H1 (cell line): ENCODE measurements at regions not wholly inside any gene's neighbourhood (a gene's known extent, or its start where the extent isn't known, plus 50 kb on each side); places are given as distances from the start of the nearest gene placed in this dataset.

Experiments used
- CTCF ChIA-PET: fragments of 300-600 bp; sonication (Branson Sonifier 250); formaldehyde crosslinking; loops from one replicate; lab custom pipeline; 2021; ENCODE audit not compliant: partially characterized antibody; lab: Charles Lee
- POLR2A ChIA-PET: fragments of 300-600 bp; sonication (Branson Sonifier 250); formaldehyde crosslinking; loops from one replicate; lab custom pipeline; 2021; ENCODE audit warnings: inconsistent platforms; ENCODE audit not compliant: partially characterized antibody; lab: Charles Lee
- DNase-seq, 2 experiments: peaks; one replicate each; pipeline versions ENCODE4 v3.0.0 to v3.0.0-alpha.2; 2010 to 2022; ENCODE audit warnings: low spot score in 2 of 2, low read depth in 1 of 2, mixed read lengths in 1 of 2
- FAIRE-seq: peaks from 2 replicates; lab custom pipeline; 2011; peaks lifted over from hg19 to GRCh38; lab: Jason Lieb, UNC
- H2AFZ ChIP-seq: 2 replicates; pipeline ENCODE4 v1.8.1; 2012; ENCODE audit warnings: low read length, inconsistent platforms
- H2AK5ac ChIP-seq: 2 replicates; pipeline ENCODE4 v1.6.1; 2013; ENCODE audit warnings: low read depth, low read length
- H2BK120ac ChIP-seq: replicated peaks from 2 replicates; pipeline ENCODE3; 2013; ENCODE audit warnings: low read depth, low read length, inconsistent platforms
- H2BK12ac ChIP-seq: 2 replicates; pipeline ENCODE4 v1.6.1; 2013; ENCODE audit warnings: low read depth, low read length
- H2BK15ac ChIP-seq: 2 replicates; pipeline ENCODE4 v1.6.1; 2013; ENCODE audit warnings: low read length
- H2BK20ac ChIP-seq: 2 replicates; pipeline ENCODE4 v1.6.1; 2013; ENCODE audit warnings: low read length
- H2BK5ac ChIP-seq: 2 replicates; pipeline ENCODE4 v1.6.1; 2013; ENCODE audit warnings: low read depth, low read length
- H3K14ac ChIP-seq: 2 replicates; pipeline ENCODE4 v1.6.1; 2013; ENCODE audit warnings: inconsistent platforms; ENCODE audit not compliant: insufficient read length
- H3K18ac ChIP-seq: 2 replicates; pipeline ENCODE4 v1.6.1; 2013; ENCODE audit warnings: low read length; ENCODE audit errors: extremely low read depth
- H3K23ac ChIP-seq: 2 replicates; pipeline ENCODE4 v1.6.1; 2013; ENCODE audit warnings: inconsistent platforms; ENCODE audit not compliant: insufficient read length
- H3K23me2 ChIP-seq: 2 replicates; pipeline ENCODE4 v1.6.1; 2013; ENCODE audit warnings: low read depth, low read length
- H3K27ac ChIP-seq: 2 replicates; pipeline ENCODE4 v1.6.1; 2011; ENCODE audit warnings: low read depth, low read length, inconsistent platforms
- H3K27me3 ChIP-seq, 4 experiments: replicated peaks in 1 of 4; 1 replicate in 1 of 4; 2 replicates in 3 of 4; pipeline versions ENCODE4 v1.6.1 to v1.8.1; 2011 to 2013; ENCODE audit warnings: low read length in 3 of 4, mild to moderate bottlenecking in 3 of 4, inconsistent platforms in 2 of 4, mixed read lengths in 2 of 4, moderate library complexity in 1 of 4; ENCODE audit not compliant: control insufficient read depth in 3 of 4, insufficient read depth in 3 of 4; ENCODE audit errors: extremely low read depth in 1 of 4
- H3K36me3 ChIP-seq, 4 experiments: 2 replicates each; pipeline versions ENCODE4 v1.6.1 to v1.8.1; 2011 to 2013; ENCODE audit warnings: mild to moderate bottlenecking in 4 of 4, low read length in 3 of 4, moderate library complexity in 2 of 4, control low read depth in 1 of 4, inconsistent platforms in 1 of 4; ENCODE audit not compliant: insufficient read depth in 4 of 4, control insufficient read depth in 2 of 4
- H3K4ac ChIP-seq: replicated peaks from 2 replicates; pipeline ENCODE3; 2013; ENCODE audit warnings: low read length, low read depth, mixed read lengths, inconsistent platforms; ENCODE audit not compliant: insufficient read length
- H3K4me1 ChIP-seq, 4 experiments: replicated peaks in 1 of 4; 1 replicate in 1 of 4; 2 replicates in 3 of 4; pipeline versions ENCODE4 v1.6.1 to v1.8.1; 2011 to 2013; ENCODE audit warnings: low read length in 3 of 4, inconsistent platforms in 2 of 4, mixed read lengths in 1 of 4; ENCODE audit not compliant: insufficient read depth in 4 of 4, control insufficient read depth in 3 of 4
- H3K4me2 ChIP-seq, 2 experiments: 2 replicates each; pipeline versions ENCODE4 v1.6.1 to v1.8.1; 2011 to 2013; ENCODE audit warnings: low read depth in 2 of 2, low read length in 2 of 2, control low read depth in 1 of 2, inconsistent platforms in 1 of 2, mild to moderate bottlenecking in 1 of 2; ENCODE audit not compliant: insufficient read depth in 1 of 2
- H3K4me3 ChIP-seq, 4 experiments: fragments of 200-600, 300-600 bp in 1 of 4; sonication (generic), shearing (Covaris generic), sonication (Bioruptor Twin) in 1 of 4; 2 replicates each; pipeline versions ENCODE4 v1.5.1 to v1.8.1; 2011 to 2016; ENCODE audit warnings: low read length in 4 of 4, low read depth in 3 of 4, control low read depth in 2 of 4, inconsistent platforms in 2 of 4, mild to moderate bottlenecking in 2 of 4, mixed read lengths in 1 of 4, moderate library complexity in 1 of 4; ENCODE audit not compliant: insufficient read depth in 2 of 4; ENCODE audit errors: extremely low read depth in 1 of 4
- H3K56ac ChIP-seq: replicated peaks from 2 replicates; pipeline ENCODE3; 2013; ENCODE audit warnings: low read depth, mild to moderate bottlenecking, mixed read lengths, low read length, inconsistent platforms; ENCODE audit not compliant: insufficient read length
- H3K79me1 ChIP-seq: 2 replicates; pipeline ENCODE4 v1.6.1; 2013; ENCODE audit warnings: low read depth, low read length, control low read depth
- H3K79me2 ChIP-seq, 2 experiments: 2 replicates each; pipeline versions ENCODE4 v1.6.1 to v1.8.1; 2012 to 2013; ENCODE audit warnings: low read length in 2 of 2, mild to moderate bottlenecking in 2 of 2, inconsistent platforms in 1 of 2; ENCODE audit not compliant: insufficient read depth in 2 of 2, control insufficient read depth in 1 of 2
- H3K9ac ChIP-seq, 4 experiments: replicated peaks in 1 of 4; 1 replicate in 1 of 4; 2 replicates in 3 of 4; pipeline versions ENCODE4 v1.6.1 to v1.8.1; 2011 to 2013; ENCODE audit warnings: low read depth in 3 of 4, low read length in 3 of 4, control low read depth in 2 of 4, mild to moderate bottlenecking in 2 of 4, moderate library complexity in 2 of 4, inconsistent platforms in 1 of 4; ENCODE audit errors: extremely low read depth in 1 of 4
- H3K9me3 ChIP-seq, 2 experiments: 2 replicates each; pipeline versions ENCODE4 v1.6.1 to v1.8.1; 2012 to 2013; ENCODE audit warnings: mild to moderate bottlenecking in 2 of 2, moderate library complexity in 2 of 2, control low read depth in 1 of 2, inconsistent platforms in 1 of 2, low read depth in 1 of 2, low read length in 1 of 2, mixed read lengths in 1 of 2; ENCODE audit not compliant: insufficient read depth in 2 of 2
- H4K20me1 ChIP-seq, 2 experiments: replicated peaks in 1 of 2; 2 replicates each; pipeline versions ENCODE3 to v1.8.1; 2011 to 2013; ENCODE audit warnings: inconsistent platforms in 2 of 2, low read length in 2 of 2, mild to moderate bottlenecking in 1 of 2; ENCODE audit not compliant: insufficient read depth in 2 of 2, control insufficient read depth in 1 of 2
- H4K5ac ChIP-seq: 2 replicates; pipeline ENCODE4 v1.6.1; 2013; ENCODE audit warnings: low read length, low read depth, mixed read lengths, inconsistent platforms; ENCODE audit not compliant: insufficient read length
- H4K8ac ChIP-seq: 2 replicates; pipeline ENCODE4 v1.8.0; 2013; ENCODE audit warnings: mild to moderate bottlenecking, moderate library complexity, low read length, inconsistent platforms; ENCODE audit not compliant: insufficient read depth; ENCODE audit errors: extremely low read depth
- H4K91ac ChIP-seq: replicated peaks from 2 replicates; pipeline ENCODE3; 2013; ENCODE audit warnings: low read length, mixed read lengths, inconsistent platforms; ENCODE audit not compliant: insufficient read length
- CBX5 ChIP-seq: fragments of 300-800, 300-1000 bp; sonication (generic); IDR thresholded peaks from 2 replicates; pipeline ENCODE4 v1.7.1; 2016; ENCODE audit warnings: antibody characterized with exemption, low read length, low read depth
- CHD1 ChIP-seq: IDR thresholded peaks from 2 replicates; pipeline ENCODE4 v1.6.1; 2012; ENCODE audit warnings: low read depth, low read length, improper control_type of control experiment
- CHD2 ChIP-seq: IDR thresholded peaks from 2 replicates; pipeline ENCODE4 v1.6.1; 2012; ENCODE audit warnings: low read length, improper control_type of control experiment
- E2F6 ChIP-seq: IDR thresholded peaks from 2 replicates; pipeline ENCODE4 v1.6.1; 2012; ENCODE audit warnings: inconsistent platforms
- GABPA ChIP-seq: IDR thresholded peaks from 2 replicates; pipeline ENCODE4 v1.6.1; 2011; ENCODE audit warnings: mild to moderate bottlenecking, low read length, moderate library complexity, borderline replicate concordance; ENCODE audit not compliant: insufficient read depth
- KDM4A ChIP-seq: IDR thresholded peaks from one replicate; pipeline ENCODE4 v1.7.1; 2012; ENCODE audit warnings: low read depth, mild to moderate bottlenecking, moderate library complexity, low read length, inconsistent platforms; ENCODE audit not compliant: severe bottlenecking
- SP1 ChIP-seq: IDR thresholded peaks from 2 replicates; pipeline ENCODE4 v1.6.1; 2011; ENCODE audit warnings: low read depth, low read length
- TAF1 ChIP-seq: IDR thresholded peaks from 2 replicates; pipeline ENCODE4 v1.6.1; 2011; ENCODE audit warnings: mild to moderate bottlenecking, low read depth, low read length
- WGBS, 2 experiments: shearing (Covaris generic) in 1 of 2; methylation state at CpG; one replicate each; pipeline versions ENCODE4 v1.1.6 to v1.1.7; 2013 to 2015; ENCODE audit warnings: low lambda C conversion rate in 2 of 2, mixed read lengths in 2 of 2, inconsistent platforms in 1 of 2, low coverage in 1 of 2, missing lambda C conversion rate in 1 of 2; ENCODE audit not compliant: insufficient replicate concordance in 2 of 2, insufficient coverage in 1 of 2, insufficient read length in 1 of 2; ENCODE audit errors: extremely low coverage in 1 of 2, missing lambda C conversion rate in 1 of 2; 5-methylcytosine and 5-hydroxymethylcytosine counted together

- Histone ChIP-seq H3K27ac (no peak overlapping the region), H2BK120ac (no peak overlapping the region), H2BK15ac (no peak overlapping the region), H3K23me2 (peaks cover 2% of the 10 kb centered on the region; the same call in 1 of the 2 replicates), H3K4me1 (peaks cover 0 to 3% (median 0%) of the 10 kb centered on the region in 4 experiments; a peak in 1 of 7 replicates), H4K8ac (no peak overlapping the region), H3K9me3 (no peaks in the 10 kb centered on the region), H3K18ac (no peak overlapping the region), H3K14ac (no peak overlapping the region), H3K4me2 (no peak overlapping the region), H3K79me2 (no peaks in the 10 kb centered on the region), H2BK12ac (no peak overlapping the region), H3K36me3 (no peaks in the 10 kb centered on the region), H2AK5ac (no peak overlapping the region), H4K20me1 (no peaks in the 10 kb centered on the region), H3K79me1 (no peaks in the 10 kb centered on the region), H4K91ac (no peak overlapping the region), H2AFZ (0 out of 2 replicates have a peak overlapping the region, but pooled peaks have one; percentile 10), H3K27me3 (no peaks in the 10 kb centered on the region), H3K56ac (no peak overlapping the region), H3K4ac (no peak overlapping the region), H3K4me3 (no peak overlapping the region), H2BK20ac (no peak overlapping the region), H4K5ac (no peak overlapping the region), H3K9ac (no peak overlapping the region), H2BK5ac (no peak overlapping the region), H3K23ac (no peak overlapping the region)
- DNase-seq (no peak), FAIRE-seq (no peak)
- ChIA-PET CTCF (interaction anchor here (0.6 to 8.4 kb wide), 8 partner anchors 15 to 214 kb away, joined by 3 to 73 read pairs (median 4); no protein-coding TSS in a partner anchor), POLR2A (no interaction called here)
- 85% methylated on average over 6 of the region's 6 CpGs; no CpG with 5 or more reads in 1 of the 2 experiments for WGBS, 2 experiments
- TF ChIP-seq CHD1 (no peak), KDM4A (no peak), CHD2 (no peak), CBX5 (no peak), E2F6 (no peak), SP1 (no peak), GABPA (no peak), TAF1 (no peak)
Observed at GRCh38 chr10:118474111-118474510, 121.3 kb downstream of the PRLHR start.
